RWPE1 (cell line): ENCODE measurements at regions not wholly inside any gene's neighbourhood (a gene's known extent, or its start where the extent isn't known, plus 50 kb on each side); places are given as distances from the start of the nearest gene placed in this dataset.
"Not testable (repeated sequence)": the region's sequence is repeated elsewhere in the genome, so short reads cannot be mapped to it uniquely, and the experiment has no call there.

ENCODE experiments used
- CTCF ChIA-PET: fragments of 350-600 bp; sonication (Branson Sonifier 250); formaldehyde crosslinking; extraction: SDS; loops from one replicate; lab custom pipeline; 2021; lab: Yijun Ruan, JAX
- POLR2A ChIA-PET: fragments of 400-600 bp; formaldehyde crosslinking; extraction: SDS; loops from one replicate; lab custom pipeline; 2020; ENCODE audit warnings: antibody characterized with exemption; ENCODE audit not compliant: low non-redundant PET; lab: Yijun Ruan, JAX
- DNase-seq: peaks from one replicate; pipeline ENCODE4 v3.0.0; 2012; ENCODE audit warnings: low spot score
- H3K27ac ChIP-seq: fragments of 450-650 bp; 2 replicates; pipeline ENCODE4 v1.5.1; 2017
- TF ChIP-seq, protein P1 (sequence below): fragments of 450-650 bp; conservative IDR thresholded peaks from 2 replicates; pipeline ENCODE4 v1.5.1; 2017; ENCODE audit warnings: low read depth, mild to moderate bottlenecking

DNA sequence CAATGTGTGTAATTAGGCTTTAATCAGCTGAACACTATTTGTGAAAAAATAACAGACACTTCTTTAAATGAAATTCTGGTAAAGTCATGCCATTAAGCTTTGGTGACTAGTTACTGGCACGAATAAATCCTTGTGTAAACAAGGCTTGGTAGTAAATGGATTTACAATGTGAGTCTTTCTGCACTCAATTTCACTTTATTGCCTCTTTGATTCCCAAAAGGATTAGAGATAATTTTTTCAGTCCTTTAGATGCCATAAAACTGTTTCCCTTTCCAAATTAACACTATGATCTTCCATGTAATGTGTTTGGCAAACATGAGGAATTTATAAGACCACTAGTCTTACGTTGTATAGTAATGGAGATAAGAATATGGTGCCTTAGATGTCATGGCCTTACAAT lies 339.5 kb upstream of the DNAJC19 start:
- no peak overlapping the region for H3K27ac ChIP-seq
- ChIA-PET POLR2A (no interaction called here), CTCF (no interaction called here)
- TF ChIP-seq, protein P1, sequence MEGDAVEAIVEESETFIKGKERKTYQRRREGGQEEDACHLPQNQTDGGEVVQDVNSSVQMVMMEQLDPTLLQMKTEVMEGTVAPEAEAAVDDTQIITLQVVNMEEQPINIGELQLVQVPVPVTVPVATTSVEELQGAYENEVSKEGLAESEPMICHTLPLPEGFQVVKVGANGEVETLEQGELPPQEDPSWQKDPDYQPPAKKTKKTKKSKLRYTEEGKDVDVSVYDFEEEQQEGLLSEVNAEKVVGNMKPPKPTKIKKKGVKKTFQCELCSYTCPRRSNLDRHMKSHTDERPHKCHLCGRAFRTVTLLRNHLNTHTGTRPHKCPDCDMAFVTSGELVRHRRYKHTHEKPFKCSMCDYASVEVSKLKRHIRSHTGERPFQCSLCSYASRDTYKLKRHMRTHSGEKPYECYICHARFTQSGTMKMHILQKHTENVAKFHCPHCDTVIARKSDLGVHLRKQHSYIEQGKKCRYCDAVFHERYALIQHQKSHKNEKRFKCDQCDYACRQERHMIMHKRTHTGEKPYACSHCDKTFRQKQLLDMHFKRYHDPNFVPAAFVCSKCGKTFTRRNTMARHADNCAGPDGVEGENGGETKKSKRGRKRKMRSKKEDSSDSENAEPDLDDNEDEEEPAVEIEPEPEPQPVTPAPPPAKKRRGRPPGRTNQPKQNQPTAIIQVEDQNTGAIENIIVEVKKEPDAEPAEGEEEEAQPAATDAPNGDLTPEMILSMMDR = no peak
- DNase-seq = no peak

- H3K27ac ChIP-seq = no peak overlapping the region
- no peak for DNase-seq
- POLR2A ChIA-PET = no interaction called here
- CTCF ChIA-PET = interaction anchor here (0.6 to 0.7 kb wide), 2 partner anchors 265 to 373 kb away, joined by 3 to 4 read pairs; no protein-coding TSS in a partner anchor
- TF ChIP-seq, protein P1 = no peak
Observed at GRCh38 chr3:181328346-181328745, 338.8 kb upstream of the DNAJC19 start.

- H3K27ac ChIP-seq = no peak overlapping the region
- POLR2A ChIA-PET = no interaction called here
- CTCF ChIA-PET = interaction anchor here (0.6 to 1.7 kb wide), 10 partner anchors 9 to 1356 kb away, joined by 3 to 22 read pairs (median 3); no protein-coding TSS in a partner anchor
- no peak for DNase-seq
- TF ChIP-seq, protein P1 = no peak
Observed at GRCh38 chr3:181327349-181327748, 337.8 kb upstream of the DNAJC19 start.

DNA sequence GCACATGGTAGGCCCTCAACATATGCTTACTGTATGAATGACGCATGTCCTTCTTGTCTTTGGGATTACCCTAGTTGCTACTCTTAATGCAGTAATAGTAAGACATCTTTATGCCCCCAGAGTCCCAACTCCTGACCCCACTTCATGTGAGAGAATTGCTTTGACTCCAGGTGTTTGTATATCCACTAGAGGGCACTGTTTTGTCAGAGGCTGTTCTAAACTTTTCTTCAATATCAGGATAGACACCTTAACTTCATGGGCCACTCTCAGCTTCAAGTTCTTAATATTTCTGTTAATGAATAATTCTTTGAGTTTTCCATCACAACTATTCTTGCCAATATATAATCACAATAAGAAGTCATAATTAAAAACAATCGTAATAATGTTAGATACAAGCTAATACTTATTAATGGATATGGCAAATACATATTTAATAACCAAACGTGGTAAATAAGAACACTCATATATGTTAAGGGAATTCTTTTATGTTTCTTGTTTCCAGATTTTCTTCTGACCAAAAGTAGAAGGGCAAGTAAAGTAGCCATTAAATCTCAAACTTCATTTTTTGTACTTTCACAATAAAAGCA lies 337.2 kb upstream of the DNAJC19 start:
- POLR2A ChIA-PET = no interaction called here
- peak; percentile 52 for DNase-seq
- no peak overlapping the region for H3K27ac ChIP-seq
- CTCF ChIA-PET = interaction anchor here (0.6 to 1.7 kb wide), 13 partner anchors 9 to 1397 kb away, joined by 3 to 22 read pairs (median 3); no protein-coding TSS in a partner anchor
- TF ChIP-seq, protein P1 = peak; percentile 75

DNA sequence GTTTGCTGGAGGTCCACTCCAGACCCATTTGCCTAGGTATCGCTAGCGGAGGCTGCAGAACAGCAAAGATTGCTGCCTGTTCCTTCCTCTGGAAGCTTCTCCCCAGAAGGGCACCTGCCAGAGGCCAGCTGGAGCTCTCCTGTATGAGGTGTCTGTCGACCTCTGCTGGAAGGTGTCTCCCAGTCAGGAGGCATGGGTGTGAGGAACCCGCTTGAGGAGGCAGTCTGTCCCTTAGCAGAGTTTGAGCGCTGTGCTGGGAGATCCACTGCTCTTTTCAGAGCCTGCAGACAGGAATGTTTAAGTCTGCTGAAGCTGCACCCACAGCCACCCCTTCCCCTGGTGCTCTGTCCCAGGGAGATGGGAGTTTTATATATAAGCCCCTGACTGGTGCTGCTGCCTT lies 335.0 kb upstream of the DNAJC19 start:
- CTCF ChIA-PET = interaction anchor here (0.8 to 1.2 kb wide), 2 partner anchors 115 to 378 kb away, joined by 4 to 6 read pairs; no protein-coding TSS in a partner anchor
- POLR2A ChIA-PET, DNase-seq, H3K27ac ChIP-seq: not testable (repeated sequence)

GRCh38 chr3:181318321-181318720 lies 328.8 kb upstream of the DNAJC19 start:
- ChIA-PET CTCF (interaction anchor here (1.2 kb wide), 1 partner anchor 9 kb away, joined by 3 read pairs; no protein-coding TSS in a partner anchor), POLR2A (no interaction called here)
- TF ChIP-seq, protein P1 = no peak
- no peak overlapping the region for H3K27ac ChIP-seq
- DNase-seq = no peak

- ChIA-PET CTCF (interaction anchor here (0.6 to 1.2 kb wide), 2 partner anchors 9 to 355 kb away, joined by 3 to 4 read pairs; no protein-coding TSS in a partner anchor), POLR2A (no interaction called here)
- no peak for DNase-seq
- H3K27ac ChIP-seq = no peak overlapping the region
- TF ChIP-seq, protein P1 = no peak
Observed at GRCh38 chr3:181317508-181317907, 328.0 kb upstream of the DNAJC19 start.
